ENCODE measurements at regions not wholly inside any gene's neighbourhood (a gene's known extent, or its start where the extent isn't known, plus 50 kb on each side); places are given as distances from the start of the nearest gene placed in this dataset.

GRCh38 chr3:31181661-31182060, 287.2 kb upstream of the GADL1 start:
- Histone ChIP-seq H2BK12ac (ENCODE audit: insufficient read length, low read depth, low read length) (no peak overlapping the region), H3K4me2 (ENCODE audit: insufficient read depth, insufficient read length, low read length) (no peak overlapping the region), H2AFZ (ENCODE audit: low read length) (no peak overlapping the region), H3T11ph (ENCODE audit: low read length) (no peak overlapping the region), H4K5ac (ENCODE audit: insufficient read length, low read depth, low read length) (no peak overlapping the region), H3K14ac (ENCODE audit: insufficient read depth, low read length) (no peak overlapping the region), H3K4ac (ENCODE audit: low read depth, low read length) (no peak overlapping the region), H3K79me1 (ENCODE audit: insufficient read depth, low read depth, low read length, poor library complexity, severe bottlenecking) (no peaks in the 10 kb centered on the region), H3K79me2 (ENCODE audit: insufficient read depth, low read length) (no peaks in the 10 kb centered on the region), H3K23ac (ENCODE audit: insufficient read length, low read depth, low read length) (no peak overlapping the region), H2BK20ac (ENCODE audit: low read depth, low read length, poor library complexity, severe bottlenecking) (no peak overlapping the region), H4K8ac (replicated peaks; ENCODE audit: insufficient read length, low read depth, low read length) (no peak overlapping the region), H2BK15ac (ENCODE audit: low read depth, low read length) (no peak overlapping the region), H3K4me1 (ENCODE audit: insufficient read depth, low read length) (no peaks in the 10 kb centered on the region; the same call in 1 of the 2 replicates), H2AK5ac (ENCODE audit: insufficient read length, low read length) (no peak overlapping the region), H4K91ac (ENCODE audit: insufficient read length, low read depth, low read length) (no peak overlapping the region), H3K23me2 (ENCODE audit: insufficient read length, low read depth, low read length, poor library complexity, severe bottlenecking) (no peaks in the 10 kb centered on the region), H2BK120ac (ENCODE audit: low read depth, low read length, poor library complexity, severe bottlenecking) (no peak overlapping the region), H3K9ac (ENCODE audit: extremely low read depth, insufficient read length, low read length) (no peak overlapping the region), H3K27ac (ENCODE audit: insufficient read length, low read depth, low read length) (no peak overlapping the region), H2BK5ac (ENCODE audit: insufficient read length, low read length) (no peak overlapping the region), H3K18ac (ENCODE audit: insufficient read length, low read depth, low read length) (no peak overlapping the region), H3K56ac (ENCODE audit: insufficient read length, low read depth, low read length) (no peak overlapping the region), H3K27me3 (ENCODE audit: insufficient read depth, low read length) (no peaks in the 10 kb centered on the region), H3K9me3 (ENCODE audit: control insufficient read depth, low read depth, low read length) (no peaks in the 10 kb centered on the region), H4K20me1 (ENCODE audit: control insufficient read depth, insufficient read depth, insufficient read length) (no peaks in the 10 kb centered on the region)
- Mint-ChIP-seq H3K4me1 (peaks cover 9 to 11% of the 10 kb centered on the region in 2 experiments), H3K36me3 (ENCODE audit: insufficient read depth in 1 of 3, low read depth in 3 of 3) (no peaks in the 10 kb centered on the region), H3K9me3 (no peaks in the 10 kb centered on the region), H3K4me3 (no peak overlapping the region), H3K27ac (no peak overlapping the region), H3K27me3 (ENCODE audit: low read depth) (no peaks in the 10 kb centered on the region)
- no peak for DNase-seq
- no CpG with 5 or more reads among the region's 16 CpGs for WGBS (ENCODE audit: extremely low coverage, insufficient read length, low lambda C conversion rate)
- TF ChIP-seq CTCF (conservative IDR thresholded peaks at IDR 0.05) = no peak
